GM12878 (cell line): ENCODE measurements at regions not wholly inside any gene's neighbourhood (a gene's known extent, or its start where the extent isn't known, plus 50 kb on each side); places are given as distances from the start of the nearest gene placed in this dataset.

Experiments
- ATAC-seq: fragments of 200-7000 bp; cut with Tn5 transposase; 3 replicates; pipeline ENCODE4 v1.9.1; 2020; ENCODE audit warnings: mild to moderate bottlenecking, moderate library complexity
- BruUV-seq: library from RNA; stranded (reverse); fragments of 400-500 nt; replicated peaks from 2 replicates; lab custom pipeline; 2021; lab: Mats Ljungman, UMichigan
- CTCF ChIA-PET: fragments of 300-600 bp; sonication (Branson Sonifier 250); formaldehyde crosslinking; extraction: SDS; loops from one replicate; lab custom pipeline; 2021; ENCODE audit warnings: inconsistent platforms; lab: Yijun Ruan, JAX
- POLR2A ChIA-PET: fragments of 350-600 bp; formaldehyde crosslinking; extraction: SDS; loops from one replicate; lab custom pipeline; 2021; ENCODE audit warnings: inconsistent platforms; lab: Charles Lee
- RAD21 ChIA-PET: fragments of 300-600 bp; sonication (Branson Sonifier 250); formaldehyde crosslinking; loops from one replicate; lab custom pipeline; 2023; ENCODE audit warnings: antibody characterized with exemption; ENCODE audit not compliant: unreplicated experiment; lab: Charles Lee
- SMC1A ChIA-PET: fragments of 300-600 bp; sonication (Branson Sonifier 250); formaldehyde crosslinking; loops from one replicate; lab custom pipeline; 2023; ENCODE audit not compliant: unreplicated experiment, uncharacterized antibody; lab: Charles Lee
- DNase-seq: peaks from one replicate; pipeline ENCODE4 v3.0.0-alpha.2; 2011; ENCODE audit warnings: low read depth, low spot score
- FAIRE-seq: peaks from 3 replicates; lab custom pipeline; 2011; peaks lifted over from hg19 to GRCh38; lab: Jason Lieb, UNC
- H2AFZ ChIP-seq: 2 replicates; pipeline ENCODE4 v1.6.0; 2011; ENCODE audit warnings: low read depth, low read length, control low read depth; ENCODE audit not compliant: control insufficient read depth
- H3K27ac ChIP-seq: 2 replicates; pipeline ENCODE4 v1.5.1; 2011; ENCODE audit warnings: control low read depth; ENCODE audit not compliant: control insufficient read depth, insufficient read depth
- H3K27me3 ChIP-seq, 2 experiments: replicated peaks in 1 of 2; 2 replicates each; pipeline versions ENCODE4 v1.6.0 to v1.6.1; 2011; ENCODE audit warnings: low read length in 1 of 2; ENCODE audit not compliant: control insufficient read depth in 2 of 2, insufficient read depth in 2 of 2
- H3K36me3 ChIP-seq, 2 experiments: 2 replicates each; pipeline ENCODE4 v1.5.1; 2011; ENCODE audit warnings: low read length in 1 of 2; ENCODE audit not compliant: control insufficient read depth in 2 of 2, insufficient read depth in 2 of 2
- H3K4me1 ChIP-seq: 2 replicates; pipeline ENCODE4 v1.6.1; 2011; ENCODE audit warnings: mild to moderate bottlenecking, low read length, moderate library complexity, mixed read lengths; ENCODE audit not compliant: control insufficient read depth, insufficient read depth
- H3K4me2 ChIP-seq: 2 replicates; pipeline ENCODE4 v1.6.0; 2011; ENCODE audit warnings: control low read depth; ENCODE audit not compliant: control insufficient read depth, insufficient read depth
- H3K4me3 ChIP-seq: fragments of 200-600 bp; sonication (generic); 2 replicates; pipeline ENCODE4 v1.5.1; 2016
- H3K79me2 ChIP-seq: 2 replicates; pipeline ENCODE4 v1.6.0; 2011; ENCODE audit warnings: low read length; ENCODE audit not compliant: control insufficient read depth, insufficient read depth
- H3K9ac ChIP-seq: 2 replicates; pipeline ENCODE4 v1.8.0; 2011; ENCODE audit warnings: low read length, control low read depth, mixed read lengths; ENCODE audit not compliant: control insufficient read depth, insufficient read depth
- H3K9me3 ChIP-seq: replicated peaks from 3 replicates; pipeline ENCODE4 v1.5.1; 2011; ENCODE audit warnings: mild to moderate bottlenecking, low read length; ENCODE audit not compliant: control insufficient read depth, insufficient read depth
- H4K20me1 ChIP-seq: 2 replicates; pipeline ENCODE4 v1.6.0; 2011; ENCODE audit not compliant: control insufficient read depth, insufficient read depth
- CBFB ChIP-seq: IDR thresholded peaks from 2 replicates; pipeline ENCODE4 v1.6.1; 2016; ENCODE audit warnings: antibody characterized with exemption, low read depth
- GATAD2B ChIP-seq: fragments of 450-650 bp; conservative IDR thresholded peaks from 2 replicates; pipeline ENCODE4 v1.6.1; 2017; ENCODE audit warnings: low read depth, mild to moderate bottlenecking, moderate library complexity
- MTA3 ChIP-seq: IDR thresholded peaks from 2 replicates; pipeline ENCODE4 v1.6.1; 2012; ENCODE audit warnings: low read length, inconsistent platforms, borderline replicate concordance
- PAX5 ChIP-seq: IDR thresholded peaks from 2 replicates; pipeline ENCODE4 v1.6.1; 2011; ENCODE audit warnings: low read depth, low read length, borderline replicate concordance
- PAX8 ChIP-seq: fragments of 450-650 bp; IDR thresholded peaks from 2 replicates; pipeline ENCODE4 v1.6.1; 2017; ENCODE audit warnings: mild to moderate bottlenecking, moderate library complexity
- ZSCAN29 ChIP-seq: fragments of 450-650 bp; IDR thresholded peaks from 2 replicates; pipeline ENCODE4 v1.6.1; 2017; ENCODE audit warnings: mild to moderate bottlenecking, moderate library complexity
- WGBS: methylation state at CpG from one replicate; pipeline ENCODE4 v1.1.6; 2016; ENCODE audit warnings: low lambda C conversion rate; ENCODE audit not compliant: insufficient replicate concordance, insufficient coverage; ENCODE audit errors: missing lambda C conversion rate; 5-methylcytosine and 5-hydroxymethylcytosine counted together
- in situ Hi-C: fragments of 300-500 bp; cut with MboI; formaldehyde crosslinking; loops from 9 replicates; pipeline ENCODE4 v1.14.3; 2018; ENCODE audit warnings: mixed read lengths
- intact Hi-C: fragments of 100-400 bp; cut with micrococcal nuclease; formaldehyde crosslinking; loops from one replicate; pipeline ENCODE4 v1.14.2; 2022; ENCODE audit not compliant: unreplicated experiment
- TF ChIP-seq, protein P1 (sequence below): fragments of 450-650 bp; formaldehyde crosslinking; IDR thresholded peaks from 2 replicates; pipeline ENCODE4 v1.4.0; 2020; ENCODE audit warnings: mild to moderate bottlenecking, moderate library complexity
- TF ChIP-seq, protein P2 (sequence below): fragments of 450-650 bp; IDR thresholded peaks from 2 replicates; pipeline ENCODE4 v1.6.1; 2016; ENCODE audit warnings: mild to moderate bottlenecking

DNA sequence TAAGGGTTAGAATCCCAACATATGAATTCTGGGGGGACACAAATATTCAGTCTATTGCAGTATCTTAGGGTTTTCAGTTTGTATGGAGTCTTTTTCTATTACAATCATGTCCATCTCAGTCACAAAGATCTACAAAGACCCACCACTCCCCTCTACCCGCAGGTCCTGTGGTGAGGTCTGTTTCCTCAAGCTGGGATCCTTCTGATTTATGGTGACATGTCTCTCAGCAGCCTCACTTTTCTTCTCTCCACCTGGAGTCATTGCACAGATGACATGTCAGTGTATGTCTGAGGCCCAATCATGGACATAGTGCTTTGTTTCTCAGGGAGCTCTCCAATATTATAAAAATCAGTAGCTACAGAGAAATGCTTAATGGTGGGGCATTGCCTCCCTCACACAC, 113.4 kb upstream of the RAB27B start:
- FAIRE-seq (no peak), DNase-seq (no peak), ATAC-seq (no peak)
- no peak overlapping the region for H2AFZ ChIP-seq
- intact Hi-C loops (no loop called here), in situ Hi-C loops (no loop called here)
- no peaks in the 10 kb centered on the region for H3K36me3 ChIP-seq
- no peak overlapping the region for H3K9ac ChIP-seq
- POLR2A ChIA-PET, result no interaction called here
- H3K9me3 ChIP-seq, result no peaks in the 10 kb centered on the region
- no TSS peak for BruUV-seq
- no peaks in the 10 kb centered on the region for H3K27me3 ChIP-seq
- no peaks in the 10 kb centered on the region for H4K20me1 ChIP-seq
- CTCF ChIA-PET, result no interaction called here
- H3K4me3 ChIP-seq, result no peak overlapping the region
- SMC1A ChIA-PET, result no interaction called here
- H3K4me2 ChIP-seq, result no peak overlapping the region
- TF ChIP-seq GATAD2B, result no peak
- TF ChIP-seq PAX8, result no peak
- TF ChIP-seq CBFB, result no peak
- no peak for TF ChIP-seq MTA3
- TF ChIP-seq, protein P1, sequence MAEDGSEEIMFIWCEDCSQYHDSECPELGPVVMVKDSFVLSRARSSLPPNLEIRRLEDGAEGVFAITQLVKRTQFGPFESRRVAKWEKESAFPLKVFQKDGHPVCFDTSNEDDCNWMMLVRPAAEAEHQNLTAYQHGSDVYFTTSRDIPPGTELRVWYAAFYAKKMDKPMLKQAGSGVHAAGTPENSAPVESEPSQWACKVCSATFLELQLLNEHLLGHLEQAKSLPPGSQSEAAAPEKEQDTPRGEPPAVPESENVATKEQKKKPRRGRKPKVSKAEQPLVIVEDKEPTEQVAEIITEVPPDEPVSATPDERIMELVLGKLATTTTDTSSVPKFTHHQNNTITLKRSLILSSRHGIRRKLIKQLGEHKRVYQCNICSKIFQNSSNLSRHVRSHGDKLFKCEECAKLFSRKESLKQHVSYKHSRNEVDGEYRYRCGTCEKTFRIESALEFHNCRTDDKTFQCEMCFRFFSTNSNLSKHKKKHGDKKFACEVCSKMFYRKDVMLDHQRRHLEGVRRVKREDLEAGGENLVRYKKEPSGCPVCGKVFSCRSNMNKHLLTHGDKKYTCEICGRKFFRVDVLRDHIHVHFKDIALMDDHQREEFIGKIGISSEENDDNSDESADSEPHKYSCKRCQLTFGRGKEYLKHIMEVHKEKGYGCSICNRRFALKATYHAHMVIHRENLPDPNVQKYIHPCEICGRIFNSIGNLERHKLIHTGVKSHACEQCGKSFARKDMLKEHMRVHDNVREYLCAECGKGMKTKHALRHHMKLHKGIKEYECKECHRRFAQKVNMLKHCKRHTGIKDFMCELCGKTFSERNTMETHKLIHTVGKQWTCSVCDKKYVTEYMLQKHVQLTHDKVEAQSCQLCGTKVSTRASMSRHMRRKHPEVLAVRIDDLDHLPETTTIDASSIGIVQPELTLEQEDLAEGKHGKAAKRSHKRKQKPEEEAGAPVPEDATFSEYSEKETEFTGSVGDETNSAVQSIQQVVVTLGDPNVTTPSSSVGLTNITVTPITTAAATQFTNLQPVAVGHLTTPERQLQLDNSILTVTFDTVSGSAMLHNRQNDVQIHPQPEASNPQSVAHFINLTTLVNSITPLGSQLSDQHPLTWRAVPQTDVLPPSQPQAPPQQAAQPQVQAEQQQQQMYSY (CRISPR knock-in tag), result no peak
- TF ChIP-seq, protein P2, sequence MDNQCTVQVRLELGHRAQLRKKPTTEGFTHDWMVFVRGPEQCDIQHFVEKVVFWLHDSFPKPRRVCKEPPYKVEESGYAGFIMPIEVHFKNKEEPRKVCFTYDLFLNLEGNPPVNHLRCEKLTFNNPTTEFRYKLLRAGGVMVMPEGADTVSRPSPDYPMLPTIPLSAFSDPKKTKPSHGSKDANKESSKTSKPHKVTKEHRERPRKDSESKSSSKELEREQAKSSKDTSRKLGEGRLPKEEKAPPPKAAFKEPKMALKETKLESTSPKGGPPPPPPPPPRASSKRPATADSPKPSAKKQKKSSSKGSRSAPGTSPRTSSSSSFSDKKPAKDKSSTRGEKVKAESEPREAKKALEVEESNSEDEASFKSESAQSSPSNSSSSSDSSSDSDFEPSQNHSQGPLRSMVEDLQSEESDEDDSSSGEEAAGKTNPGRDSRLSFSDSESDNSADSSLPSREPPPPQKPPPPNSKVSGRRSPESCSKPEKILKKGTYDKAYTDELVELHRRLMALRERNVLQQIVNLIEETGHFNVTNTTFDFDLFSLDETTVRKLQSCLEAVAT, result no peak
- no peak for TF ChIP-seq ZSCAN29
- no peak for TF ChIP-seq PAX5
- H3K79me2 ChIP-seq, result no peaks in the 10 kb centered on the region
- peaks cover 9% of the 10 kb centered on the region for H3K4me1 ChIP-seq
- no peak overlapping the region for H3K27ac ChIP-seq
- WGBS, result 0% methylated on average over 1 of the region's 1 CpG
- RAD21 ChIA-PET, result no interaction called here
